ENCODE measurements at regions not wholly inside any gene's neighbourhood (a gene's known extent, or its start where the extent isn't known, plus 50 kb on each side); places are given as distances from the start of the nearest gene placed in this dataset.

- DNase-seq = no peak
Observed at GRCh38 chr6:126530775-126531174, 190.9 kb downstream of the CENPW start.

- no peak for DNase-seq
Observed at GRCh38 chr6:126531286-126531685, 191.4 kb downstream of the CENPW start.

- peak; percentile 9 for DNase-seq
Observed at GRCh38 chr6:126531840-126532239, 191.9 kb downstream of the CENPW start.

GRCh38 chr6:126534401-126534800 lies 194.5 kb downstream of the CENPW start:
- DNase-seq = no peak

GRCh38 chr6:126535138-126535537 lies 195.2 kb downstream of the CENPW start:
- no peak for DNase-seq

- no peak for DNase-seq
Observed at GRCh38 chr6:126535595-126535994, 195.7 kb downstream of the CENPW start.

- DNase-seq = no peak
Observed at GRCh38 chr6:126537061-126537816, 197.3 kb downstream of the CENPW start.

- DNase-seq = peak; percentile 43
Observed at GRCh38 chr6:126539022-126539421, 199.1 kb downstream of the CENPW start.

- no peak for DNase-seq
Observed at GRCh38 chr6:126540161-126540560, 200.2 kb downstream of the CENPW start.

GRCh38 chr6:126541806-126542491 lies 202.0 kb downstream of the CENPW start:
- no peak for DNase-seq

- no peak for DNase-seq
Observed at GRCh38 chr6:126546541-126547120, 206.7 kb downstream of the CENPW start.

GRCh38 chr6:126548300-126548699 lies 208.4 kb downstream of the CENPW start:
- no peak for DNase-seq

GRCh38 chr6:126550323-126550722 lies 210.4 kb downstream of the CENPW start:
- DNase-seq = peak; percentile 3

- no peak for DNase-seq
Observed at GRCh38 chr6:126551832-126552231, 211.9 kb downstream of the CENPW start.

- DNase-seq = no peak
Observed at GRCh38 chr6:126553854-126554253, 213.9 kb downstream of the CENPW start.

GRCh38 chr6:126570507-126570906 lies 230.6 kb downstream of the CENPW start:
- DNase-seq = no peak

GRCh38 chr6:126574301-126574700 lies 234.4 kb downstream of the CENPW start:
- no peak for DNase-seq

GRCh38 chr6:126581316-126581715 lies 241.4 kb downstream of the CENPW start:
- DNase-seq = no peak

GRCh38 chr6:126600258-126600916 lies 260.5 kb downstream of the CENPW start:
- DNase-seq = no peak

GRCh38 chr6:126603410-126603809 lies 263.5 kb downstream of the CENPW start:
- DNase-seq = no peak

- no peak for DNase-seq
Observed at GRCh38 chr6:126605089-126605488, 265.2 kb downstream of the CENPW start.

- DNase-seq = no peak
Observed at GRCh38 chr6:126607289-126607688, 267.4 kb downstream of the CENPW start.

- no peak for DNase-seq
Observed at GRCh38 chr6:126608681-126609080, 268.8 kb downstream of the CENPW start.
